ENCODE measurements at regions not wholly inside any gene's neighbourhood (a gene's known extent, or its start where the extent isn't known, plus 50 kb on each side); places are given as distances from the start of the nearest gene placed in this dataset.

- TF ChIP-seq EZH2 (IDR thresholded peaks at IDR 0.05; ENCODE audit: low read length, unreplicated experiment) (no peak), CTCF (conservative IDR thresholded peaks at IDR 0.05; ENCODE audit: low read depth, low read length) (no peak), EZH2phosphoT487 (IDR thresholded peaks at IDR 0.05; ENCODE audit: borderline replicate concordance, low read length) (no peak)
Measured at GRCh38 chr1:241442686-241443085, 76.9 kb downstream of the FH start.

Measured in PC-3 (cell line).